H1 (cell line): ENCODE measurements at regions not wholly inside any gene's neighbourhood (a gene's known extent, or its start where the extent isn't known, plus 50 kb on each side); places are given as distances from the start of the nearest gene placed in this dataset.

Experiments used
- ATF3 ChIP-seq: IDR thresholded peaks from 2 replicates; pipeline ENCODE4 v1.6.1; 2011; ENCODE audit warnings: low read depth, mild to moderate bottlenecking, low read length; ENCODE audit not compliant: insufficient read depth
- BCL11A ChIP-seq, 2 experiments: IDR thresholded peaks; one replicate each; pipeline ENCODE4 v1.6.1; 2011; ENCODE audit warnings: low read depth in 2 of 2, low read length in 2 of 2, mild to moderate bottlenecking in 2 of 2
- CEBPB ChIP-seq: IDR thresholded peaks from 2 replicates; pipeline ENCODE4 v1.6.1; 2012; ENCODE audit warnings: low read depth, low read length
- CTCF ChIP-seq, 3 experiments: IDR thresholded peaks; 1 replicate in 2 of 3; 2 replicates in 1 of 3; pipeline versions ENCODE4 v1.5.1 to v1.6.1; 2011; ENCODE audit warnings: low read length in 3 of 3, mild to moderate bottlenecking in 3 of 3, inconsistent platforms in 2 of 3, low read depth in 1 of 3, moderate library complexity in 1 of 3; ENCODE audit not compliant: insufficient read depth in 1 of 3; ENCODE audit errors: control extremely low read depth in 1 of 3
- E2F6 ChIP-seq: IDR thresholded peaks from 2 replicates; pipeline ENCODE4 v1.6.1; 2012; ENCODE audit warnings: inconsistent platforms
- MAX ChIP-seq: IDR thresholded peaks from 2 replicates; pipeline ENCODE4 v1.6.1; 2012; ENCODE audit warnings: inconsistent platforms
- POLR2A ChIP-seq, 2 experiments: IDR thresholded peaks; 1 replicate in 1 of 2; 2 replicates in 1 of 2; pipeline ENCODE4 v1.6.1; 2011; ENCODE audit warnings: low read depth in 2 of 2, low read length in 2 of 2, mild to moderate bottlenecking in 2 of 2; ENCODE audit errors: control extremely low read depth in 1 of 2
- RXRA ChIP-seq: IDR thresholded peaks from 2 replicates; pipeline ENCODE4 v1.6.1; 2011; ENCODE audit warnings: low read depth, mild to moderate bottlenecking, low read length, moderate library complexity; ENCODE audit not compliant: insufficient read depth
- TAF1 ChIP-seq: IDR thresholded peaks from 2 replicates; pipeline ENCODE4 v1.6.1; 2011; ENCODE audit warnings: mild to moderate bottlenecking, low read depth, low read length

- TF ChIP-seq CTCF (IDR thresholded peaks at IDR 0.05; ENCODE audit: control extremely low read depth in 1 of 3, insufficient read depth in 1 of 3, low read depth in 1 of 3, low read length in 3 of 3): no peak
- no peak for TF ChIP-seq TAF1
- TF ChIP-seq MAX: no peak
- TF ChIP-seq E2F6: no peak
- no peak for TF ChIP-seq RXRA
- no peak for TF ChIP-seq ATF3
- no peak for TF ChIP-seq CEBPB
- no peak for TF ChIP-seq POLR2A (IDR thresholded peaks at IDR 0.05; ENCODE audit: control extremely low read depth in 1 of 2, low read depth in 2 of 2, low read length in 2 of 2)
- TF ChIP-seq BCL11A (IDR thresholded peaks at IDR 0.05; ENCODE audit: low read depth in 2 of 2, low read length in 2 of 2): no peak
Observed at GRCh38 chr14:28630100-28630499, 136.5 kb upstream of the FOXG1 start.
